Pancreas (tissue), 10 donors: ENCODE measurements at regions not wholly inside any gene's neighbourhood (a gene's known extent, or its start where the extent isn't known, plus 50 kb on each side); places are given as distances from the start of the nearest gene placed in this dataset.
"Not testable (repeated sequence)": the region's sequence is repeated elsewhere in the genome, so short reads cannot be mapped to it uniquely, and the experiment has no call there.

Source experiments
- ATAC-seq, 4 donors: fragments of 200-7000 bp; cut with Tn5 transposase; one replicate each; pipeline versions ENCODE4 v1.8.0 to v1.9.1; 2020; ENCODE audit warnings: mild to moderate bottlenecking in 4 of 4, moderate library complexity in 4 of 4
- DNase-seq, 6 donors: peaks; one replicate each; pipeline ENCODE4 v3.0.0-alpha.2; 2020
- FAIRE-seq: peaks from 2 replicates; lab custom pipeline; 2012; peaks lifted over from hg19 to GRCh38; lab: Jason Lieb, UNC
- H3K27ac ChIP-seq, 4 donors: fragments of 200-600 bp; sonication (generic); 1 replicate in 3 of 4; 2 replicates in 1 of 4; pipeline versions ENCODE4 v1.5.0 to v1.8.0; 2020
- H3K27me3 ChIP-seq, 4 donors: fragments of 200-600 bp; one replicate each; pipeline ENCODE4 v1.8.0; 2021
- H3K36me3 ChIP-seq, 3 donors: fragments of 200-600 bp; sonication (generic) in 1 of 3; one replicate each; pipeline versions ENCODE4 v1.5.0 to v1.8.0; 2020 to 2021
- H3K4me1 ChIP-seq, 3 donors: fragments of 200-600 bp; one replicate each; pipeline ENCODE4 v1.8.0; 2021
- H3K4me3 ChIP-seq, 4 donors: fragments of 200-600 bp; sonication (generic) in 2 of 4; one replicate each; pipeline versions ENCODE4 v1.5.0 to v1.8.0; 2020 to 2021
- H3K9me3 ChIP-seq, 4 donors: fragments of 200-600 bp; one replicate each; pipeline ENCODE4 v1.8.0; 2021
- WGBS, 2 donors: extraction: QIAGEN DNeasy Blood & Tissue Kit; methylation state at CpG; one replicate each; pipeline ENCODE4 v1.1.7; 2013; 5-methylcytosine and 5-hydroxymethylcytosine counted together
- intact Hi-C, 3 donors: fragments of 100-400 bp; cut with DNase I; formaldehyde crosslinking; loops; one replicate each; pipeline versions ENCODE4 v1.11.1 to v1.14.2; 2022
- TF ChIP-seq, protein P1 (sequence below), 4 donors: fragments of 200-600 bp; sonication (generic) in 3 of 4; IDR thresholded peaks; one replicate each; pipeline versions ENCODE4 v1.5.0 to v1.8.0; 2021; ENCODE audit warnings: antibody characterized with exemption in 4 of 4
- donor health status: healthy with polysubstance abuse.
- donor health status: DM: no; HTN: no; CAD: no; lungs with moderate emphysema.
- donor health status: DM: no; HTN: no; CAD: no.
- donor health status: control.
- donor health status: control.
- donor health status: Bipolar disorder and iron deficiency.
- donor health status: DM: yes; HTN: yes; CAD: no.
- donor health status: DM: no; HTN: no; CAD: no.
- donor health status: DM: no; HTN: no; CAD: no.
- donor health status: DM: yes; HTN: yes; CAD: no.

DNA sequence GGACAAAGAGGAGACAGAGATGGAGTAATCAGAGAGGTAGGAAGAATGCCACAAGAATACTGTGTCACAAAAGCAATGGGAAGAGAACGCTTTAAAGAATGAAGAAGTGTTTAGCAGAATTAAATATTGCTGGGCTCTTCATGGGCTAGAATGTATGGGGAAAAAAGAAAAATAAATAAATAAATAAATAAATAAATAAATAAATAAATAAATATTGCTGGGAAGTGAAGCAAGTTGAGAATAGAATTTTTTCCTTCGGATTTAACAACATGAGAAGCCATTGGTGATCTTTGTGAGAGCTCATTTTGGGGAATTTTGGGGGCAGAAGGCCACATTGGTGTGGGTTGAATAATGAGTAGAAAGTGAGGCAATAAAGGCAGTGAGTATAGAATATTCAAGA lies 59.7 kb upstream of the FRMPD3 start:
- FAIRE-seq = no peak
- no peak for DNase-seq
- TF ChIP-seq, protein P1, sequence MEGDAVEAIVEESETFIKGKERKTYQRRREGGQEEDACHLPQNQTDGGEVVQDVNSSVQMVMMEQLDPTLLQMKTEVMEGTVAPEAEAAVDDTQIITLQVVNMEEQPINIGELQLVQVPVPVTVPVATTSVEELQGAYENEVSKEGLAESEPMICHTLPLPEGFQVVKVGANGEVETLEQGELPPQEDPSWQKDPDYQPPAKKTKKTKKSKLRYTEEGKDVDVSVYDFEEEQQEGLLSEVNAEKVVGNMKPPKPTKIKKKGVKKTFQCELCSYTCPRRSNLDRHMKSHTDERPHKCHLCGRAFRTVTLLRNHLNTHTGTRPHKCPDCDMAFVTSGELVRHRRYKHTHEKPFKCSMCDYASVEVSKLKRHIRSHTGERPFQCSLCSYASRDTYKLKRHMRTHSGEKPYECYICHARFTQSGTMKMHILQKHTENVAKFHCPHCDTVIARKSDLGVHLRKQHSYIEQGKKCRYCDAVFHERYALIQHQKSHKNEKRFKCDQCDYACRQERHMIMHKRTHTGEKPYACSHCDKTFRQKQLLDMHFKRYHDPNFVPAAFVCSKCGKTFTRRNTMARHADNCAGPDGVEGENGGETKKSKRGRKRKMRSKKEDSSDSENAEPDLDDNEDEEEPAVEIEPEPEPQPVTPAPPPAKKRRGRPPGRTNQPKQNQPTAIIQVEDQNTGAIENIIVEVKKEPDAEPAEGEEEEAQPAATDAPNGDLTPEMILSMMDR (IDR thresholded peaks at IDR 0.05) = no peak

DNA sequence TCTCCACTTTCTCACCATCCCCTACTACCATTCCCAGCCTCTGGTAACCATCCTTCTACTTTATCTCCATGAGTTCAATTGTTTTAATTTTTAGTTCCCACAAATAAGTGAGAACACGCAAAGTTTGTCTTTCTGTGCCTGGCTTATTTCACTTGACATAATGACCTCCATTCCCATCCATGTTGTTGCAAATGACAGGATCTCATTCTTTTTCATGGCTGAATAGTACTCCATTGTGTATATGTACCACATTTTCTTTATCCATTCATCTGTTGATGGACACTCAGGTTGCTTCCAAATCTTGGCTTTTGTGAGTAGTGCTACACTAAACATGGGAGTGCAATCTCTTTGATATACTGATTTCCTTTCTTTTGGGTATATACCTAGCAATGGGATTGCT lies 55.8 kb upstream of the FRMPD3 start:
- H3K27me3 ChIP-seq, FAIRE-seq, H3K36me3 ChIP-seq, H3K4me3 ChIP-seq, H3K4me1 ChIP-seq, H3K27ac ChIP-seq, H3K9me3 ChIP-seq, intact Hi-C loops, DNase-seq, ATAC-seq: not testable (repeated sequence)
- WGBS, 2 donors = 85 to 87% methylated on average over 1 of the region's 1 CpG

More for the DNA sequence above, 59.7 kb upstream of the FRMPD3 start:
- WGBS, 2 donors = 63 to 66% methylated on average over 2 of the region's 2 CpGs
- H3K4me1 ChIP-seq = no peaks in the 10 kb centered on the region
- H3K36me3 ChIP-seq = no peaks in the 10 kb centered on the region
- peaks cover 0 to 11% (median 1%) of the 10 kb centered on the region in 4 donors for H3K27me3 ChIP-seq
- H3K4me3 ChIP-seq = no peak overlapping the region
- no peaks in the 10 kb centered on the region for H3K9me3 ChIP-seq
- no peak overlapping the region for H3K27ac ChIP-seq
- ATAC-seq = no peak
- intact Hi-C loops = no loop called here

DNA sequence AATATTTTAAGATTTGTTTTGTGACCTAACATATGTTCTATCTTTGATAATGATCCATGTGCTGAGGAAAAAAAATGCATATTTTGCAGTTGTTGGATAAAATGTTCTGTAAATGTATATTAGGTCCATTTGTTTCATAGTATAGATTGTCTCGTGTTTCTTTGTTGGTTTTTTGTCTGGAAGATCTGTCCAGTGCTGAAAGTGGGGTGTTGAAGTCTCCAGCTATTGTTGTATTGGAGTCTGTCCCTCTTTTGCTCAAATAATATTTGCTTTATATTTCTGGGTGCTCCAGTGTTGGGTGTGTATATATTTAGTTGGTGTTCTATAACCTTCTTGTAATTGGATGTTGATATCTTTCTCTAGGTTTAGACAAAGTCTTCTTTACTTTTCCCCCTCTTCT lies 53.2 kb upstream of the FRMPD3 start:
- FAIRE-seq (no peak), ATAC-seq (no peak)

DNA sequence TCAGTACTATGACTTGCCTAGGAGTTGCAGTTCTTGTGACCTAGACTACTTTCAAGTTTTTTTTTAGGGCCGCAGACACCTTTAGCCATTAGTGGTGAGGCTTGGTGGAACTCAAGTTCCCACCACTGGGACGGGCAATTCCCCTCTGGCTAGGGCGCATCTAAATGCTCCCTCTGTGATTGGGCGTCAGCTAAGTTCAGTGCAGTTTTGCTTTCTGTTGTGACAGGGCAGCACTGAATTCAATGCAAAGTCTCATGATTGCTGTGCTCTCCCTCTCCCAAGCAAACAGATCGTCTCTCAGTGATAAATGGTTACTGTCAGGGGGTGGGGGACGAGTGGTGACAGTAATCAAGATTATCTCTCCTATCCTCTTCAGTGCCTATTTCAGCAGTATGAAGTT lies 52.7 kb upstream of the FRMPD3 start:
- H3K27ac ChIP-seq = no peak overlapping the region
- H3K27me3 ChIP-seq = peaks cover 0 to 21% (median 0%) of the 10 kb centered on the region in 4 donors
- no peak overlapping the region for H3K4me3 ChIP-seq
- no peaks in the 10 kb centered on the region for H3K9me3 ChIP-seq
- ATAC-seq (no peak), DNase-seq (no peak), FAIRE-seq (no peak)
- H3K4me1 ChIP-seq = no peaks in the 10 kb centered on the region
- no peaks in the 10 kb centered on the region for H3K36me3 ChIP-seq
- intact Hi-C loops = no loop called here
- TF ChIP-seq, protein P1 (IDR thresholded peaks at IDR 0.05) = no peak
- WGBS, 2 donors = 29 to 32% methylated on average over 6 of the region's 6 CpGs

More for the DNA sequence above, 53.2 kb upstream of the FRMPD3 start:
- intact Hi-C loops = no loop called here
- no peaks in the 10 kb centered on the region for H3K36me3 ChIP-seq
- no peaks in the 10 kb centered on the region for H3K9me3 ChIP-seq
- DNase-seq = no peak
- H3K27ac ChIP-seq = no peak overlapping the region
- 12 to 24% methylated on average over 1 of the region's 1 CpG for WGBS, 2 donors
- peaks cover 0 to 21% (median 2%) of the 10 kb centered on the region in 4 donors for H3K27me3 ChIP-seq
- no peak overlapping the region for H3K4me3 ChIP-seq
- H3K4me1 ChIP-seq = no peaks in the 10 kb centered on the region
- TF ChIP-seq, protein P1 (IDR thresholded peaks at IDR 0.05) = no peak

DNA sequence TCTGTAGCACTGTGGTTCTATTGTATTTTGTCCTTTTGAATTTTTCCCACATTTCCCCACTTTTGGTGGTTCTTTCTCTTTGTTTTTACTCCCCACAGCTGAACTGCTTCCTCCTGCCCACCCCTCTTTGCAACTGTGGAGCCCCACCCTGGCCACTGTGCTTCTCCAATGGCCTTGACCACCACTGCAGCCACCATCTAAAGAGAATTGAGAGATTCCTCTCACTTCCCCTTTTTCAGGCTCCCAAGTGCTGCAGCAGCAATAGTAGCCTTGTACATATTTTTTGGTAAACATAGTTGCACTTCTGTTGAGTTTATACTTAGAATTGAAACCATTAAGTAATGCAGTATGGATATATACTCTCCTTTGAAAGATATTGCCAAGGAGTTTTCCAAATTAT lies 51.3 kb upstream of the FRMPD3 start:
- peaks cover 0 to 21% (median 0%) of the 10 kb centered on the region in 4 donors for H3K27me3 ChIP-seq
- DNase-seq (no peak), ATAC-seq (no peak), FAIRE-seq (no peak)
- no peaks in the 10 kb centered on the region for H3K9me3 ChIP-seq
- H3K36me3 ChIP-seq = no peaks in the 10 kb centered on the region
- TF ChIP-seq, protein P1 (IDR thresholded peaks at IDR 0.05) = no peak
- H3K4me3 ChIP-seq = no peak overlapping the region
- intact Hi-C loops = no loop called here
- H3K4me1 ChIP-seq = no peaks in the 10 kb centered on the region
- no peak overlapping the region for H3K27ac ChIP-seq
